Esophagus squamous epithelium (tissue), 4 donors: ENCODE measurements at regions not wholly inside any gene's neighbourhood (a gene's known extent, or its start where the extent isn't known, plus 50 kb on each side); places are given as distances from the start of the nearest gene placed in this dataset.

Experiments used
- CTCF ChIP-seq, 6 experiments: fragments of 450-650 bp in 4 of 6; fragments of 200-600 bp in 2 of 6; sonication (generic) in 2 of 6; IDR thresholded peaks; one replicate each; pipeline ENCODE4 v1.5.1; 2016 to 2019; ENCODE audit warnings: antibody characterized with exemption in 6 of 6, mild to moderate bottlenecking in 4 of 6, moderate library complexity in 4 of 6
- POLR2A ChIP-seq, 4 donors: fragments of 450-650 bp; IDR thresholded peaks; one replicate each; pipeline ENCODE4 v1.6.1; 2017; ENCODE audit warnings: antibody characterized with exemption in 4 of 4, mild to moderate bottlenecking in 4 of 4, moderate library complexity in 3 of 4

GRCh38 chr5:39717176-39717897 is 292.6 kb upstream of the DAB2 start:
- TF ChIP-seq CTCF (IDR thresholded peaks at IDR 0.05) (no peak), POLR2A (IDR thresholded peaks at IDR 0.05) (no peak)
